SK-N-SH (cell line): ENCODE measurements at regions not wholly inside any gene's neighbourhood (a gene's known extent, or its start where the extent isn't known, plus 50 kb on each side); places are given as distances from the start of the nearest gene placed in this dataset.

Experiments used
- ELF1 ChIP-seq: IDR thresholded peaks from 2 replicates; pipeline ENCODE4 v1.4.0; 2012
- EP300 ChIP-seq, 2 experiments: IDR thresholded peaks; 2 replicates each; pipeline versions ENCODE4 v1.4.0 to v1.6.1; 2012; ENCODE audit warnings: borderline replicate concordance in 1 of 2, low read depth in 1 of 2, low read length in 1 of 2
- FOSL2 ChIP-seq: IDR thresholded peaks from 2 replicates; pipeline ENCODE4 v1.4.0; 2012; ENCODE audit warnings: low read depth, mild to moderate bottlenecking, moderate library complexity, borderline replicate concordance
- GATA2 ChIP-seq: sonication (generic); formaldehyde crosslinking; IDR thresholded peaks from 2 replicates; pipeline ENCODE4 v1.5.0; 2020; ENCODE audit warnings: mild to moderate bottlenecking, missing genetic modification reagents
- JUND ChIP-seq: IDR thresholded peaks from 2 replicates; pipeline ENCODE4 v1.4.0; 2012
- POLR2AphosphoS5 ChIP-seq: IDR thresholded peaks from 2 replicates; pipeline ENCODE4 v1.6.1; 2012; ENCODE audit warnings: low read depth, low read length
- SIN3A ChIP-seq: IDR thresholded peaks from 2 replicates; pipeline ENCODE4 v1.6.1; 2012; ENCODE audit warnings: low read depth, mild to moderate bottlenecking, low read length, moderate library complexity, borderline replicate concordance
- SMC3 ChIP-seq: IDR thresholded peaks from 2 replicates; pipeline ENCODE4 v1.6.1; 2012; ENCODE audit warnings: low read depth, low read length, improper control_type of control experiment
- YY1 ChIP-seq: IDR thresholded peaks from 2 replicates; pipeline ENCODE4 v1.4.0; 2012; ENCODE audit warnings: low read depth, mild to moderate bottlenecking
- TF ChIP-seq, protein P1 (sequence below): fragments of 200-600 bp; sonication (generic); IDR thresholded peaks from 2 replicates; pipeline ENCODE4 v1.6.1; 2017; ENCODE audit warnings: antibody characterized with exemption, mild to moderate bottlenecking, moderate library complexity
- TF ChIP-seq, protein P2 (sequence below): IDR thresholded peaks from 2 replicates; pipeline ENCODE4 v1.4.0; 2012; ENCODE audit warnings: low read depth, borderline replicate concordance
- TF ChIP-seq, protein P3 (sequence below): IDR thresholded peaks from 2 replicates; pipeline ENCODE4 v1.4.0; 2012; ENCODE audit warnings: low read depth, borderline replicate concordance
- TF ChIP-seq, protein P4 (sequence below): fragments of 150-350 bp; IDR thresholded peaks from 2 replicates; pipeline ENCODE4 v1.6.1; 2017; ENCODE audit warnings: antibody characterized with exemption, low read length, low read depth, borderline replicate concordance

DNA sequence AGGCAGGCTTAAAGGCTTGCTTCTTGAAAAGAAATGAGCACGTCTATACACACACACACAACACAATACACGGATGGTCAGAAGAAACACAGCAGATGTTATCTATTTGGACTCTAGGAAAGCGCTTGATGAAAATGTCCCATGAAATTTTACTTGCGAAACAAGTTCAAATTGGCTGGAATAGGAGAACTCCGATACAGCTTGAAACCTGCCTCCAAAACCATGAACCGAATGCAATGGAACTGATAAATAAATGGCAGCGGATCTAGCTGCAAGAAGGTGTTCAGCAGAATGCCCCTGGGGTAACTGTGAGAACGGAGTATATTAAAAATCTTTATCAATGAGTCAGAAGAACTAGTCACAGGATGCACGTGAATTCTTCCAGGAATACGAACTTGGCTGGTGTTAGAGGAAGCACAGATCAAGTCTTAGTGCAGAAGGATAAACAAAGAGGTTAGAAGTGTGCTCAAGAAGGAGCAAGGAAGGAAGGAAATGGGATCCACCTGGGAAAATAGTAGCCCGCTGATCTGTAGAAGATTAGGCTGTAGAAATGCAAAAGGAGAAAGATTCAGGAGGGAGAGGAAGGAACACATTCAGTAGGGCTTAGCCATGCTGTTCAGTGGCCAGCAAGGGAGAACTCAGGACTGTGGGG is 142.0 kb upstream of the PRKCQ start:
- TF ChIP-seq, protein P1, sequence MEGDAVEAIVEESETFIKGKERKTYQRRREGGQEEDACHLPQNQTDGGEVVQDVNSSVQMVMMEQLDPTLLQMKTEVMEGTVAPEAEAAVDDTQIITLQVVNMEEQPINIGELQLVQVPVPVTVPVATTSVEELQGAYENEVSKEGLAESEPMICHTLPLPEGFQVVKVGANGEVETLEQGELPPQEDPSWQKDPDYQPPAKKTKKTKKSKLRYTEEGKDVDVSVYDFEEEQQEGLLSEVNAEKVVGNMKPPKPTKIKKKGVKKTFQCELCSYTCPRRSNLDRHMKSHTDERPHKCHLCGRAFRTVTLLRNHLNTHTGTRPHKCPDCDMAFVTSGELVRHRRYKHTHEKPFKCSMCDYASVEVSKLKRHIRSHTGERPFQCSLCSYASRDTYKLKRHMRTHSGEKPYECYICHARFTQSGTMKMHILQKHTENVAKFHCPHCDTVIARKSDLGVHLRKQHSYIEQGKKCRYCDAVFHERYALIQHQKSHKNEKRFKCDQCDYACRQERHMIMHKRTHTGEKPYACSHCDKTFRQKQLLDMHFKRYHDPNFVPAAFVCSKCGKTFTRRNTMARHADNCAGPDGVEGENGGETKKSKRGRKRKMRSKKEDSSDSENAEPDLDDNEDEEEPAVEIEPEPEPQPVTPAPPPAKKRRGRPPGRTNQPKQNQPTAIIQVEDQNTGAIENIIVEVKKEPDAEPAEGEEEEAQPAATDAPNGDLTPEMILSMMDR = no peak
- TF ChIP-seq, protein P2, sequence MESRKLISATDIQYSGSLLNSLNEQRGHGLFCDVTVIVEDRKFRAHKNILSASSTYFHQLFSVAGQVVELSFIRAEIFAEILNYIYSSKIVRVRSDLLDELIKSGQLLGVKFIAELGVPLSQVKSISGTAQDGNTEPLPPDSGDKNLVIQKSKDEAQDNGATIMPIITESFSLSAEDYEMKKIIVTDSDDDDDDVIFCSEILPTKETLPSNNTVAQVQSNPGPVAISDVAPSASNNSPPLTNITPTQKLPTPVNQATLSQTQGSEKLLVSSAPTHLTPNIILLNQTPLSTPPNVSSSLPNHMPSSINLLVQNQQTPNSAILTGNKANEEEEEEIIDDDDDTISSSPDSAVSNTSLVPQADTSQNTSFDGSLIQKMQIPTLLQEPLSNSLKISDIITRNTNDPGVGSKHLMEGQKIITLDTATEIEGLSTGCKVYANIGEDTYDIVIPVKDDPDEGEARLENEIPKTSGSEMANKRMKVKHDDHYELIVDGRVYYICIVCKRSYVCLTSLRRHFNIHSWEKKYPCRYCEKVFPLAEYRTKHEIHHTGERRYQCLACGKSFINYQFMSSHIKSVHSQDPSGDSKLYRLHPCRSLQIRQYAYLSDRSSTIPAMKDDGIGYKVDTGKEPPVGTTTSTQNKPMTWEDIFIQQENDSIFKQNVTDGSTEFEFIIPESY = no peak
- TF ChIP-seq POLR2AphosphoS5 (peak; percentile 41; the same call in 1 of the 2 replicates), JUND (peak; percentile 84), ELF1 (0 out of 2 replicates have a peak, but pooled peaks have one; percentile 22), SIN3A (no peak), EP300 (IDR thresholded peaks at IDR 0.05; ENCODE audit: borderline replicate concordance in 1 of 2, low read depth in 1 of 2, low read length in 1 of 2) (peak in 1 of 2 experiments; percentile 88; a peak in 2 of 4 replicates), SMC3 (no peak), GATA2 (CRISPR knock-in tag) (no peak), FOSL2 (peak; percentile 81), YY1 (no peak)
- TF ChIP-seq, protein P3, sequence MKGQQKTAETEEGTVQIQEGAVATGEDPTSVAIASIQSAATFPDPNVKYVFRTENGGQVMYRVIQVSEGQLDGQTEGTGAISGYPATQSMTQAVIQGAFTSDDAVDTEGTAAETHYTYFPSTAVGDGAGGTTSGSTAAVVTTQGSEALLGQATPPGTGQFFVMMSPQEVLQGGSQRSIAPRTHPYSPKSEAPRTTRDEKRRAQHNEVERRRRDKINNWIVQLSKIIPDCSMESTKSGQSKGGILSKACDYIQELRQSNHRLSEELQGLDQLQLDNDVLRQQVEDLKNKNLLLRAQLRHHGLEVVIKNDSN = no peak
- TF ChIP-seq, protein P4, sequence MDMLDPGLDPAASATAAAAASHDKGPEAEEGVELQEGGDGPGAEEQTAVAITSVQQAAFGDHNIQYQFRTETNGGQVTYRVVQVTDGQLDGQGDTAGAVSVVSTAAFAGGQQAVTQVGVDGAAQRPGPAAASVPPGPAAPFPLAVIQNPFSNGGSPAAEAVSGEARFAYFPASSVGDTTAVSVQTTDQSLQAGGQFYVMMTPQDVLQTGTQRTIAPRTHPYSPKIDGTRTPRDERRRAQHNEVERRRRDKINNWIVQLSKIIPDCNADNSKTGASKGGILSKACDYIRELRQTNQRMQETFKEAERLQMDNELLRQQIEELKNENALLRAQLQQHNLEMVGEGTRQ = no peak
